ENCODE measurements at regions not wholly inside any gene's neighbourhood (a gene's known extent, or its start where the extent isn't known, plus 50 kb on each side); places are given as distances from the start of the nearest gene placed in this dataset.

- TF ChIP-seq POLR2A (IDR thresholded peaks at IDR 0.05) (no peak), CTCF (IDR thresholded peaks at IDR 0.05) (no peak)
Observed at GRCh38 chr1:189751311-189751710, 726.4 kb downstream of the BRINP3 start.

Measured in body of pancreas (tissue), 4 donors.